Skin epidermis (tissue), 12 donors: ENCODE measurements at regions not wholly inside any gene's neighbourhood (a gene's known extent, or its start where the extent isn't known, plus 50 kb on each side); places are given as distances from the start of the nearest gene placed in this dataset.
"Not testable (repeated sequence)": the region's sequence is repeated elsewhere in the genome, so short reads cannot be mapped to it uniquely, and the experiment has no call there.

Experiments
- H3K27ac ChIP-seq, 21 experiments: fragments of 200-600 bp; sonication (generic) in 11 of 21; one replicate each; pipeline ENCODE4 v1.5.0; 2020; ENCODE audit warnings: mild to moderate bottlenecking in 3 of 21, inconsistent platforms in 2 of 21, moderate library complexity in 2 of 21
- H3K4me3 ChIP-seq, 7 experiments: fragments of 200-600 bp; sonication (generic) in 2 of 7; one replicate each; pipeline ENCODE4 v1.5.0; 2020; ENCODE audit warnings: inconsistent platforms in 2 of 7, mild to moderate bottlenecking in 2 of 7, moderate library complexity in 1 of 7

DNA sequence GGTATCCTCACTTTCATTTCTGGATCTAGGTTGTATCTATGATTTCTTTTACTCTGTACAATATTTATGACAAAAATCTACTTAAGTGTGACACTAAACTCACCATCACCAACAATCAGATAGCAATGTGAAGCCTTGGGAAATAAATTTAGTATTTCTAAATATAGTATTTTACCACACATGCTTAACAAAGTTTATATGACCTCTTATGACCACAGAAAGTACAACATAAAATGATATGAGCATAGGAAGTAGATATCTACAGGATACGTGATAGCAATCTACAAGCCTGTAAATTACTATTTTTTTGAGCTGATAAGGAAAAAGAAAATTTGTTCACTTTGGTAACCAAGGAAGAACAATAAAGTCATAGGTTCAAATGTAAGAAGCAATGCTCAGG lies 910.4 kb upstream of the CITED2 start:
- H3K27ac ChIP-seq = no peak overlapping the region
- no peak overlapping the region for H3K4me3 ChIP-seq

DNA sequence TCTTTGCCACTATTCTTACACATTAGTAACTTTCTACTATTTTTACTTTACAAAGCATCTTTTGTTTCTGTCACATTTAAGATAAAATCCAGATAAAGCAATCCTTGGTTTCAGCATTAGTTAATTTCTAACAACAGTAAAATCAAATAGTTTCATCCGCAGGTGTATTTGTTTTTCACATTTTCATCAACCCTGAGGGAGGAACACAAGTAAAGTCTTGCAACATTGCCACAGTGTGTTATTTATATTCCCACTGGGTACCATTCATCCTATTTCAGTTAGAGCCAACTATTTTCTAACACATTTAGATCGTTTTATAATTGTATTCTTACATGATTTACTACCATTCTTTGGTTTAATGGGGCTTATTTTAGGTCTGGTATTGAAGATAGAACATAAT lies 908.7 kb upstream of the CITED2 start:
- Histone ChIP-seq H3K27ac (no peak overlapping the region), H3K4me3 (no peak overlapping the region)

DNA sequence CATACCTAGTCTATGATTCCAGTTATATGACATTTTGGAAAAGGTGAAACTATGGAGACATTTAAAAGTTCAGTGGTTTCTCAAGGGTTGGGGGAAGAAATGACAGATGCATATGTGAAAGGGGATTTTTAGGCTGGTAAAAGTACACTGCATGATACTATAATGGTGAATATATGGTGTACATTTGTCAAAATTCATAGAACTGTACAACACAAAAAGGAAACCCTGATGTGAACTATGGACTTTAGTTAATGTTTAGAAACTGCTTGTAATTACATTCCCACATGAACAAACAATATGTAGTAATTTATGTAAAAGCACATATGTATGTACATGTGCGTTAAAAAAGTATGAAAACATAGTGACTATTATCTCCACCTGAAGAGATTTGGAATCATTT lies 907.3 kb upstream of the CITED2 start:
- Histone ChIP-seq H3K4me3 (no peak overlapping the region), H3K27ac (no peak overlapping the region)

DNA sequence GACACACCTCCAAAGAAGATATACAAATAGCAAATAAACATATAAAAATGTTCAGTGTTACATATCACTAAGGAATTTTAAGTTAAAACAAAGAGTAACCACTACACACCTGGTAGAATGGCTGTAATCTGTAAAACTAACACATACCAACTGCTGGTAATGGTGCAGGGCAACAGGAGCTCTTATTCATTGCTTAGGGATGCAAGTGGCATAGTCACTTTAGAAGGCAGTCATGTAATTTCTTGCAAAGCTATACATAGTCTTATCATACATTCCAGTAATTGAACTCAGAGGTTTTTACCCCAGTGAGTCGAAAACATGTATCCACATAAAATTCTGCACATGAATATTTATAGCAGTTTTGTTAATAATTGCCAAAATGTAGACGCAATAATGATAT lies 906.8 kb upstream of the CITED2 start:
- Histone ChIP-seq H3K27ac (no peak overlapping the region), H3K4me3 (no peak overlapping the region)

DNA sequence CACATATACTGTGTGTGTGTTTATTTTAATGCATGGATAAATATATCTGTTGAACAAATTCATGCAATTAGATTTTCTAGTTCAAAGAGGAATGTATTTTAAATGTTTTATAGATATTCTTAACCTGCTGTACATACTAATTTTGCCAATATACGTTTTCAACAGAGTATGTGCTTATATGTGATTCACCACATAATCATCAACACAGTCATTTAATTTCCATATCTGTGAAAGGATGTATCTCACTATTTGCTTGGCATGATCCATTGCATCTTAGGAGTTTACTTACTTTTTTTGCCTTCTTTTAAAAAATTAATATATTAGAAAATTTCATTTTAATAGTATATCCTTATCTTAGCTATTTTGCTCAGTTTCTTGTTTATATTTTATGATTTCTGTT lies 902.3 kb upstream of the CITED2 start:
- H3K27ac ChIP-seq = no peak overlapping the region
- H3K4me3 ChIP-seq = no peak overlapping the region

DNA sequence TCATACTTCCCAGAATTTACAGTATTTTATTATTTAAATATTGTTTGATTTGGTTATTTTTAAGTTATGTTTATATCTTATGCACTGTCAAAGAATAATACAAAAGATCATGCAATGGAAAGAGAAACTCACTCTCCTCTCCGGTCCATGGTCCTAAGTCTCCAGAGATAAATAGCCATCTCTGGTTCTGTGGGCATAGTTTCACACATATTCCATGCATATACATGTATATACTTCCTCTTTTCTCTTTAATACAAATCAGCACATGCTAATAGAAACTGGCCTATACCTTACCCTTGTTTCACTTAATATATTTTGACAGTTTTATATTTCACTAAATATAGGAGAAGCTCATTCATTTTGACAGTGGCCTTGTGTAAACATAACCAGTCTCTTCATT lies 901.7 kb upstream of the CITED2 start:
- Histone ChIP-seq H3K27ac (no peak overlapping the region), H3K4me3 (no peak overlapping the region)

DNA sequence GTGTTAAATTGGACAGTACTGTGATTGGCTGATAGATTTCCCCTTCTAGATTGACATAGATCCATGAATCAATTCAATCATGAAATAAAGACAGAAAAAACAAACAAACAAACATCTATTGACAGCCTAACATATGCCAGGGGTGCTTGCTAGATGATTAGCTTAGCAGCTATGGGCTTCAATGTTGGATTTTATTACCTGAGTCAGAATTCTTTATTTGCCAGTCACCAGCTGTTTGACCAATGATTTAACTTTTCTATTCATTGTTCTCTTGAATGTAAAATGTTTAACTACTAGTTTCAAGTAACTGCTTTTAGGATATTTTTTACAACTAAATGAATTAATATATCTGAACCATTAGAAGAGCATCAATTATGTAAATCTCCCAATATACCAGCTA lies 901.3 kb upstream of the CITED2 start:
- Histone ChIP-seq H3K27ac (no peak overlapping the region), H3K4me3 (no peak overlapping the region)

DNA sequence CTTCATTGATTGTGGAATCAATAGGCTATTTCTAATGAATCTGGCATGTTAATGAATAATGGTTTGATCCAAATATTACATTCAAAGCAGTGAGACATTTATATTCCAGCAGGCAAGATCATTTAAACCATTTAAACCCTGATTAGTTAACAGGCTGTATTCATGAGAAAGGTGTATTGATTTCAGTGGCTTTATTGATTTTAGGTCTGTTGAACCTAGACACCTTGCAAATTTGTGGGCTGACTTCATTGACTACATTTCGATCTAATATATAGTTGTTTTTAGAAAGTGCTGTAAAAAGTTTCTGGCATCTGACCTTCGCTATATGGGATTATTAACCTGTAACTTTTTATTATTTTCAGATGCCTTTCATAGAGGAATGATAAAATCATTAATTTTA lies 900.1 kb upstream of the CITED2 start:
- no peak overlapping the region for H3K27ac ChIP-seq

DNA sequence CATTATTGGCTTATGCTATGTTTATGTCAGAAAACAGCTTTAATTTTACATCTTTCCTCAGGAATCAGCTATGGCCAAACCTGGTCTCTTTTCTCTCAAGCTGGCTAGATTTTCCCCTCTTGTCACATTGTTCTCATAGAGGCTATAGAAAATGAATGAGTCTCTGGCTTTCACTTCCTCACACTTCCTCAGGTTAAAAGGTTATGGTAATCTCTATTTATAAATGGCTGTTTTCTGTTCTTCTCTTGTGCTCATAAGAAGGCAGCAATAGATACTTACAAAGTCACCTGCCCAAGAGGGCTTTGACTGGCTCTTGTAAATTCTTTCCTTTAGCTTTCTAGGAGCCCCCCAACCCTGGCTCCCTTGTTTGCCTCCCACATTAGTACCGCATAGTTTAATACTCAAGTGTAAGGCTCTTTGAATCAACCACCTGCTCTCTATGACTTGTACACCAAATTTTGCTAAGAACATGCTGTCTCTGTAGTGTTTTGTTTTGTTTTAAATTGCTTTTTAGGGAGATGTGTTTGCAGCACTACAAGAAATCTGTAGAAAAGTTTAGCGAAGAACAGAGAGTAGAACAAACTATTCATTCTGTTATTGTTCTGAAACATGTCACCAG lies 897.4 kb upstream of the CITED2 start:
- no peak overlapping the region for H3K4me3 ChIP-seq
- no peak overlapping the region for H3K27ac ChIP-seq

More for the DNA sequence above, 900.1 kb upstream of the CITED2 start:
- no peak overlapping the region for H3K4me3 ChIP-seq

DNA sequence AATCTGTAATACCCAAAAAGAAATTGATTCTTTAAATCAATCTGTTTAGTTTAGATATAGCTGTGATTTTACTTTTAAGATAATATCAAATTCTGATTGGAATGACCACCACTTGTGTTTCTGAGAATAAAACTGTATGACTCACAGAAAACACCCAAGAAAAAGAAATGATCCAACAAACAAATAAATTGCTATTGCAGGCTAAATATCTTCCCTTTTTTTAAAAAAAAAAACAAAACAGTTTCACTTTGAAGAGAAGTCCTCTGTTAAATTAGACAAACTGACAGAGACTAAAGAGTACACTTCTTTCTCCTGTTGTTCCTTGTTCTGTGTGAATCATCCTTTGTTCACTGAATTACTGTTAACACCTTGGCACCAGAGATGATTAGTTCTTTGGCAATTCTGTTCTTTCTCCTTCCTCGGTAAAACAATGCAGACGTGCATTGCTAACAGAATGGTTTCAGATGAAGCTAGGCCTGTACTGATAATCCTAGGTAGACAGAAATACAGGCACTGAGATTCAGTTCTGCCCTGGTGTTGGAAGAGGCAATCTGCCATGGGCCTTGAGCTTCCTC lies 895.2 kb upstream of the CITED2 start:
- H3K27ac ChIP-seq = peak overlapping the region in 3 of 21 experiments; percentile 25 to 49 (median 38)

DNA sequence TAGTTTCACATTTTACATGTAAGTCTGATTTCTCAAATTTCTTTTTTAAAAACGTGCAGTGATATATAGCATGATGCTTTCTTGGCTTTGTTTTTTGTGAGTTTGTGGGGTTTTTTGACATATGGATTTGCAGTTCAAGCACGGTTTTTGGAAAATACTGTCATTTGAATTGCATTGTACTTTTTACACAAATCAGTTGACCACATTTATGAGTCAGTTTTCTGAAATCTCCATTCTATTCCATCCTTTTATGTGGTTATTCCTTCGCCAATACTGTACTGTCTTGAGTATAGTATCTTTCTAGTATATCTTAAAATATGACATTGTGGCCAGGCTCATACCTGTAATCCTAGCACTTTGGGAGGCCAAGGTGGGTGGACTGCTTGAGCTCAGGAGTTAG lies 890.0 kb upstream of the CITED2 start:
- H3K4me3 ChIP-seq = no peak overlapping the region

More for the DNA sequence above, 895.2 kb upstream of the CITED2 start:
- H3K4me3 ChIP-seq = no peak overlapping the region

DNA sequence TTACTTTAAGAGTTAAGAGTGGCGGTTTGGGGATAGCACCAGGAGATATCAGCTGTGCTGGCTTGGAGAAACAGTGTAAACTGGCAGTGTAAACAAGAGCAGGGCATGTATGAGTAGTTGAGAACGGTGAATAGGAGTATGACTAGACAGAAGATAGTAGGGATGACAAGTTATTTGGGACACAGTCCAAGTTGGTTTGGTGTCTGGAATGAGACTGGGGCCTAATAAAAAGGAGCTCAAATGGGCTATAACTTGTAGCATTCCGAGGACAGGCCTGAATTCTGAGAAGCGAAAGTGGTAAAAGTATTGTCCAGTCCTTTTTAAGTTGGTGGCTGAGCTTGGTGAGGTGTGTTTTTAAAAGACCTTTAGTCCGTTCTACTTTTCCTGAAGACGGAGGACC lies 883.9 kb upstream of the CITED2 start:
- not testable (repeated sequence) for H3K27ac ChIP-seq, H3K4me3 ChIP-seq

More for the DNA sequence above, 890.0 kb upstream of the CITED2 start:
- H3K27ac ChIP-seq = no peak overlapping the region

DNA sequence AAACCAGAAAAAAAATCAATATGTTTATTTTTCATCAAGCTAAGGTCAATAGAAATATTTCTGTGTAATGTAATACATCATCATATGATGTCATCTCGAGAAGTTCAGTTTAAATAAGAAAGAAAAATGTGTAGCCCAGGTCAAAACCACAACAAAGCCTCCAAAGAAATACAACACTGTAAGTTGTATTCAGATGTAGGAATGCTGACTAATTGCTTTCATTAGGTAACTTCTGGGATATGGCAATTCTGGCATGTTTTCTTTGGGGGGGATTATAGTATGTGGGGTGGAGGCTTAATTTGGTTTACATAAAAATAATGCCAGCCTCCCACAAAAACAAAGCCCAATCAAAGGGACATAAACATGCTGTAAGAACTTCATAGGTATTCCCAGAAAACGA lies 881.8 kb upstream of the CITED2 start:
- Histone ChIP-seq H3K4me3 (no peak overlapping the region), H3K27ac (no peak overlapping the region)

DNA sequence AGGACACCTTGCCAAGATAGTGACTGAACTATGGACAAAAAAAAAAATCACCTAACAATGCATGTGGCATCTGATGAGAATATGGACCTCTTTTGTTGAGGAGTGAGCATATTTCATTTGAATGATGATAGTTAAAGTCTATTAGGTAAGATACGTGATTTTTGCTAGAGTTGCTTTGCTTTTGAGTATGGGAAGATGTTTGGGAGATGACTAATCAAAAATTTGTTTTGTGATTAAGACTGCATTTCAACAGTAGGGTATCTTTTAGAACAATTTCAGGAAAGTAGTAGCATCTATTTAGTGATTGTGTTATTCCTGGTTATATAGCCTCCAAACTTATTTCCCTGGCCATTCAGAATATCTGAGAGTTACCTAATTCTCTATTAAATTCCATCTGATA lies 878.6 kb upstream of the CITED2 start:
- no peak overlapping the region for H3K4me3 ChIP-seq
- H3K27ac ChIP-seq = no peak overlapping the region

DNA sequence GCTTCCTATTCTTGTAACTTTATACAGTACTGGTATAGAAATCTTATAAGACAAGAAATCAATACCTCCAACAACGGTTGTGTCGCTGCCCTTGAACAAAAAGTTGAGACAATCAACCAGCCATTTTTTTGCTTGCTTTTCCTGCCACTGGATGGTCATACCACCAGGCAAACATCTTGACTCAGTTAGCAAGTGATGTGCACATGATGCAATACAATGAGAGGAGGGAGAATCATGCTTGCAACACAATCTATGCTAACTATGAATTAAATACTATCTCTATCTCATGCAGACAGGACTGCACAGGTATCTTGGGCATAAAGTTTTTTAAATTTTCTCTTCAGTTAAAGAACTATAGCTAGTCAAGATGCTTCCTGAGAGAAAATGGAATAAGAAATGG lies 877.7 kb upstream of the CITED2 start:
- Histone ChIP-seq H3K4me3 (no peak overlapping the region), H3K27ac (no peak overlapping the region)

DNA sequence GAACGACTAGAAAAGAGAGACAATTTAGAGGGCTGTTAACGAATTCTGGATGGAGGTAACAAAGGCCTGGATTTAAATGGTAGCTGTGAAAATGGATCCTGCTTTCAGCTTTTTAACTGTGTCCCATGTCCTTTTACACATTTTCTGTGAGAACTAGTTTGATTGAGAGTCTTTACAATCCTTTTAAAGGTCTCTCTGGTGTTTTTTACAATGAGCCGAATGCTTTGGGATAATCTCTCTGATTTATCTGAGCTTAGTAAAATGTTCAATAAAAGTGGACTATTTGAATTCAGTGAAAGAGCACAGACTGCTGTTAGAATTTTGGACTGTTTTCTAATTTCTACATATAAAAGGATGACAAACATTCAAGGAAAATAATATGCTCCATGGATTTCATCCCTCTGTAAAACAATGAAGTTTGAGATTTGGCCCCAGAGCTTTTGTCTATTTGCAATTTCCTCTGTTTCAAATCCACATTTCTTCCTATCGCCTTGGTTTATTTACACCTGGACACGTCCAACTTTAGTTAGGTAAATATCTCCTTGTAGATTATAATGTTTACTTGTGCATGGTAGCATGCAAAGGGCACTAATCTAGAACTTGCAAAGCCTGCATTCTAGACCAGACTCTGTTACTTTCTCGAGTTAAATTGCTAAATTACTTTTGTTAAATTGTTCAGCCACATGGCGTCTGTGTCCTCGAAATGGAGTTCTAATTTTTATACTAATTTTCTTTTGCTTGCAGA lies 871.0 kb upstream of the CITED2 start:
- H3K4me3 ChIP-seq = no peak overlapping the region
- H3K27ac ChIP-seq = no peak overlapping the region

DNA sequence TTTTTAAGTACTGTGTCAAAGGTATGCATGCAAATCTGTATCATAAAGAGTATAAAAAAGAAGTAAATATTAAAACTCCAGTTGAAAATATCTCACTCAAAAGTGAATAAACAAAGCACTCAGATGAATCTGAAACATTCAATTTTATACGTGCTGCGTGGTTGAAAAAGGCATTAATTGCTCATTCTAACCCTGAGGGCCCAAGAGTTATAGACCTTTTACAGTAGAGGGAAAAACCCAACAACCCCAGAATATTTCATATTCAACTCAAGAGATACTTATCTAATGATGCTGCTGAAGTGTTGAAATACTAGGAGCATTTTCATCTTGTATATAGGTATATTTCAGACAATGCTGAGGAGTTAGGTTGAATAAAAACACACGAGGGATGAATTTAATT lies 862.8 kb upstream of the CITED2 start:
- Histone ChIP-seq H3K27ac (no peak overlapping the region), H3K4me3 (no peak overlapping the region)

DNA sequence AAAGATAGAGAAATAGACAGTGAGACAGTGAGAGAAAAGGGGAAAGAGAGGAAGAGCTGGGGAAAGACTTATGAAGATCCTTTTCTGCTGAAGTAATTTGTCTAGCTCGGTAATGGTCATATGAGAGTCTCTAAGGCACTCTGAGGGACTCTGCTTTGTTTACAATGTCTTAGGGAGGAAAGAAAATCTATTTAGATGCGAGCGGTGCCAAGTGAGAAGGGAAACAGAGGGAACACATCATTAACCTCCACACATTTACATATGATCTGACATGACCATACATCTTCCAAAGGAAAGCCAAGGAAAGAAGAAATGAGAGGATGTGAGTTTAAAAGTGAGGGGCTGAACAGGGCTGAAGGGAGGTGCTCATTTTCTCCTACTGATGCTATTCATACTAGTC lies 862.3 kb upstream of the CITED2 start:
- H3K4me3 ChIP-seq = no peak overlapping the region
- no peak overlapping the region for H3K27ac ChIP-seq

DNA sequence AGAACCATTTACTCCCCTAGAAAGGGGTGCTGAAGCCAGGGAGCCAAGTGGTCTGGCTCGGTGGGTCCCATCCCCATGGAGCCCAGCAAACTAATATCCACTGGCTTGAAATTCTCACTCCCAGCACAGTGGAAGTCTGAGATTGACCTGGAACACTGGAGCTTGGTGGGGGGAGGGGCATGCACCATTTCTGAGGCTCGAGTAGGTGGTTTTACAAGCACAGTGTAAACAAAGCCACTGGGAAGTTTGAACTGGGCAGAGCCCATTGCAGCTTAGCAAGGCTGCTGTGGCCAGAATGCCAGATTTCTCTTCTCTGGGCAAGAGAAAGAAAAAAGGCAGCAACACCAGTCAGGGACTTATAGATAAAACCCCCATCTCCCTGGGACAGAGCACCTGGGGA lies 855.8 kb upstream of the CITED2 start:
- no peak overlapping the region for H3K27ac ChIP-seq

DNA sequence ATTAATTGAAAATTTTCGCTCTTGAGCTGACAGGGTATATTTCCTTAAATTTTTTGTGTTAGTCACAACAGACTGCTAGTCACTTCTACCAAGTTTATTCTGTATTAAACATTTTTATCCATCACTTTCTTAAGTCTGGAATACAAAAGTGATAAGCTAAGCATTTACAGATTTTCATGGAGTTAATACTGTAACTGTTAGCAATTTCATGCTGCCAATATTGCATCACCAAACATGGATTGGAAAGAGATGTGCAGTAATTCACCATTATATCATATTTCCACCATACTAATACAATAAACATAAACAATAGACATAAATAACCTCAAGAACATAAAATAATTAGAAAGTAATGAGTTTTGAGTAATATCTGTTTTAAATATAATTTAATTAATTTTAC lies 854.0 kb upstream of the CITED2 start:
- Histone ChIP-seq H3K27ac (no peak overlapping the region), H3K4me3 (no peak overlapping the region)

More for the DNA sequence above, 855.8 kb upstream of the CITED2 start:
- no peak overlapping the region for H3K4me3 ChIP-seq

DNA sequence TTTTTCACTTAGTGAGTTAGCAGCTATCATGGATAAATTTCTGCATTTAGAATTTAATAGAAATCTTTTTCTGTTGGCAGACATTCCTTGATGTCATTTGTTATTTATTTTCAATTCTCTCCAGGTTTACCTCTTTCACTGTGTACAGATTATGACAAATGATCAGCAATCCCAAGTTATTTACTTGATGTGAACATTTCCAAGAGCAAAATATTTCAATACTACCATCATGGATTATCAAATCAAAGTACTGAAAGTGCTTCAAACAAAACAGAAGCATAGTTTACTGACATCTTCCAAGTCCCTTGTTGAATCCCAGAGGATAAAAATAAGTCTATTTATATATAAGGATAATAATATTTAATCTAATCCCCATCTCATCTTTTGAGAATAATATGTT lies 852.2 kb upstream of the CITED2 start:
- Histone ChIP-seq H3K4me3 (no peak overlapping the region), H3K27ac (no peak overlapping the region)
